OCI-LY7 (cell line): ENCODE measurements at regions not wholly inside any gene's neighbourhood (a gene's known extent, or its start where the extent isn't known, plus 50 kb on each side); places are given as distances from the start of the nearest gene placed in this dataset.

Experiments
- BruUV-seq: library from RNA; stranded (reverse); fragments of 400-500 nt; replicated peaks from 2 replicates; lab custom pipeline; 2021; lab: Mats Ljungman, UMichigan
- CTCF ChIA-PET: fragments of 300-600 bp; sonication (Branson Sonifier 250); formaldehyde crosslinking; loops from one replicate; lab custom pipeline; 2022; ENCODE audit warnings: antibody characterized with exemption; ENCODE audit not compliant: unreplicated experiment; lab: Charles Lee
- POLR2A ChIA-PET: fragments of 300-600 bp; sonication (Branson Sonifier 250); formaldehyde crosslinking; loops from one replicate; lab custom pipeline; 2022; ENCODE audit warnings: antibody characterized with exemption; lab: Charles Lee
- DNase-seq: peaks from one replicate; pipeline ENCODE4 v3.0.0-alpha.2; 2015; ENCODE audit warnings: low spot score
- H2AFZ ChIP-seq: fragments of 200-600 bp; sonication (generic), shearing (Covaris generic); 2 replicates; pipeline ENCODE4 v1.6.1; 2014; ENCODE audit warnings: mild to moderate bottlenecking, antibody characterized with exemption, low read length, moderate library complexity
- H3K27ac ChIP-seq: fragments of 200-600 bp; sonication (generic); 2 replicates; pipeline ENCODE4 v1.5.1; 2014; ENCODE audit warnings: mixed run types, low read depth, mild to moderate bottlenecking, moderate library complexity, low read length, inconsistent platforms; ENCODE audit not compliant: poor library complexity, severe bottlenecking
- H3K36me3 ChIP-seq: fragments of 200-600 bp; sonication (generic); 2 replicates; pipeline ENCODE4 v1.6.1; 2014; ENCODE audit warnings: mild to moderate bottlenecking, antibody characterized with exemption, low read length, moderate library complexity, mixed read lengths; ENCODE audit not compliant: insufficient read depth
- H3K4me1 ChIP-seq: fragments of 200-600 bp; sonication (generic); 2 replicates; pipeline ENCODE4 v1.5.1; 2014; ENCODE audit warnings: mild to moderate bottlenecking, low read length; ENCODE audit not compliant: insufficient read depth, poor library complexity, severe bottlenecking
- H3K4me2 ChIP-seq: fragments of 200-600 bp; sonication (generic); 2 replicates; pipeline ENCODE4 v1.6.1; 2014; ENCODE audit warnings: mild to moderate bottlenecking, low read length
- H3K4me3 ChIP-seq: fragments of 200-600 bp; sonication (generic); 2 replicates; pipeline ENCODE4 v1.5.1; 2014; ENCODE audit warnings: mild to moderate bottlenecking, low read depth, low read length; ENCODE audit not compliant: poor library complexity, severe bottlenecking
- H3K79me2 ChIP-seq: fragments of 200-600 bp; sonication (generic); 2 replicates; pipeline ENCODE4 v1.6.1; 2016; ENCODE audit warnings: low read depth, mild to moderate bottlenecking, low read length, moderate library complexity, mixed read lengths; ENCODE audit not compliant: insufficient read depth
- H3K9me2 ChIP-seq: fragments of 200-600 bp; sonication (generic); 2 replicates; pipeline ENCODE4 v1.6.1; 2016; ENCODE audit warnings: mild to moderate bottlenecking, low read length, mixed read lengths; ENCODE audit not compliant: insufficient read depth
- H3K9me3 ChIP-seq: fragments of 200-600 bp; sonication (generic); 2 replicates; pipeline ENCODE4 v1.6.1; 2014; ENCODE audit warnings: mild to moderate bottlenecking, mixed run types, low read length, mixed read lengths
- H4K20me1 ChIP-seq: fragments of 200-600 bp; sonication (generic); 2 replicates; pipeline ENCODE4 v1.6.1; 2014; ENCODE audit warnings: mild to moderate bottlenecking, antibody characterized with exemption, low read length, moderate library complexity, mixed read lengths; ENCODE audit not compliant: insufficient read depth
- CTCF ChIP-seq: fragments of 200-600 bp; sonication (generic); conservative IDR thresholded peaks from 2 replicates; pipeline ENCODE4 v1.5.1; 2014; ENCODE audit warnings: mild to moderate bottlenecking, antibody characterized with exemption, low read length, moderate library complexity, mixed read lengths
- EZH2phosphoT487 ChIP-seq: fragments of 200-600 bp; sonication (generic); IDR thresholded peaks from 2 replicates; pipeline ENCODE4 v1.6.1; 2018; ENCODE audit warnings: low read depth, borderline replicate concordance, mild to moderate bottlenecking, mixed run types, antibody characterized with exemption, low read length, moderate library complexity, mixed read lengths
- intact Hi-C: fragments of 100-400 bp; cut with micrococcal nuclease; formaldehyde crosslinking; loops from one replicate; pipeline ENCODE4 v1.10.0; 2022; ENCODE audit not compliant: unreplicated experiment

DNA sequence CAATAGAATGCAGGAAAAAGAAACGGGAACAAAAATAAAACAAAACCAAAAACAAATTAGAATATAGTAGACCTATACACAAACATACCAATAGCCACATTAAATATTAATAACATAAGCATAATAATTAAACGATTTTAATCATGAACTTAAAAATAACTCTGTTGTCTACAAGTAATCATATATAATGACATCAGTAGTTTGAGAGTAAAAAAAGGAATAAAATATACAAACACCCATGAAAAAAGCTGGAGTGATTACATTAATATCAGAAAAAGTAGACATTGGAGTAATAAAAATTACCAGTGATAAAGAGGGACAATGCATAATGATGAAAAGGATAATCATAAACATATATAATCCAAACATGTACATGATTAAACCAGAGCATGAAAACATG lies 181.8 kb downstream of the ATXN7L3B start:
- H3K4me3 ChIP-seq = no peak overlapping the region
- H3K79me2 ChIP-seq = no peaks in the 10 kb centered on the region
- intact Hi-C loops = no loop called here
- no peak overlapping the region for H3K4me2 ChIP-seq
- H2AFZ ChIP-seq = no peak overlapping the region
- H3K36me3 ChIP-seq = no peaks in the 10 kb centered on the region
- H3K9me2 ChIP-seq = no peaks in the 10 kb centered on the region
- POLR2A ChIA-PET = no interaction called here
- DNase-seq = no peak
- CTCF ChIA-PET = no interaction called here
- TF ChIP-seq EZH2phosphoT487 (no peak), CTCF (no peak)
- H3K9me3 ChIP-seq = no peaks in the 10 kb centered on the region
- H4K20me1 ChIP-seq = no peaks in the 10 kb centered on the region
- H3K27ac ChIP-seq = no peak overlapping the region
- no peaks in the 10 kb centered on the region for H3K4me1 ChIP-seq
- no TSS peak for BruUV-seq

- Histone ChIP-seq H3K9me3 (no peaks in the 10 kb centered on the region), H4K20me1 (no peaks in the 10 kb centered on the region), H3K9me2 (no peaks in the 10 kb centered on the region), H2AFZ (no peak overlapping the region), H3K4me1 (no peaks in the 10 kb centered on the region), H3K79me2 (no peaks in the 10 kb centered on the region), H3K27ac (no peak overlapping the region), H3K36me3 (no peaks in the 10 kb centered on the region), H3K4me2 (no peak overlapping the region), H3K4me3 (no peak overlapping the region)
- intact Hi-C loops = no loop called here
- POLR2A ChIA-PET = no interaction called here
- BruUV-seq = no TSS peak
- CTCF ChIA-PET = no interaction called here
- DNase-seq = no peak
- TF ChIP-seq CTCF = no peak
- no peak for TF ChIP-seq EZH2phosphoT487
Measured at GRCh38 chr12:74722709-74723108, 185.1 kb downstream of the ATXN7L3B start.

DNA sequence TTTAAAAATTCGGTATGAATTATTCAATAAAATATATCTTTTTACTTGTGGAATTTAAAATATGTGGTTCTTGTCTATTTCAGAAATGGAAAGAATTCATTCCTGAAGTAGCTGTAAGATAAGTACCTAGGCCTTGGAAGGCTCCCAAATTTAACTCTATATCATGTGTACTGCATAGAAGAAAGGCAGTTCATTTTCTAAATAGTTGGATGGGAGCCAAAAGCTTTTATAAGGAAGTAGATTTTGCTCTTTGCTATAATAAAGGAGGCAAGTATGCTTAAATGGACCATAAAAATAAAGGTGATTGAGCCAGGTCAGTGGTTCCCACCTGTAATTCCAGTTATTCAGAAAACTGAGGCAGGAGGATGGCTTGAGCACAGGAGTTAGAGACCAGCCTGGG lies 187.5 kb downstream of the ATXN7L3B start:
- no peaks in the 10 kb centered on the region for H3K9me3 ChIP-seq
- no peaks in the 10 kb centered on the region for H3K9me2 ChIP-seq
- ChIA-PET CTCF (no interaction called here), POLR2A (no interaction called here)
- H3K4me2 ChIP-seq = no peak overlapping the region
- H4K20me1 ChIP-seq = no peaks in the 10 kb centered on the region
- H3K27ac ChIP-seq = no peak overlapping the region
- no peaks in the 10 kb centered on the region for H3K79me2 ChIP-seq
- H3K36me3 ChIP-seq = no peaks in the 10 kb centered on the region
- TF ChIP-seq EZH2phosphoT487 (no peak), CTCF (no peak)
- BruUV-seq = no TSS peak
- no peak for DNase-seq
- no peaks in the 10 kb centered on the region for H3K4me1 ChIP-seq
- no peak overlapping the region for H3K4me3 ChIP-seq
- intact Hi-C loops = no loop called here
- H2AFZ ChIP-seq = no peak overlapping the region
